ENCODE measurements at regions not wholly inside any gene's neighbourhood (a gene's known extent, or its start where the extent isn't known, plus 50 kb on each side); places are given as distances from the start of the nearest gene placed in this dataset.
"Not testable (repeated sequence)": the region's sequence is repeated elsewhere in the genome, so short reads cannot be mapped to it uniquely, and the experiment has no call there.

- intact Hi-C loops (cut with DNase I), result no loop called here
- DNase-seq (ENCODE audit: low spot score), result no peak
These were observed 127.1 kb upstream of the XIST start for GRCh38 chrX:73979551-73980131.

DNA sequence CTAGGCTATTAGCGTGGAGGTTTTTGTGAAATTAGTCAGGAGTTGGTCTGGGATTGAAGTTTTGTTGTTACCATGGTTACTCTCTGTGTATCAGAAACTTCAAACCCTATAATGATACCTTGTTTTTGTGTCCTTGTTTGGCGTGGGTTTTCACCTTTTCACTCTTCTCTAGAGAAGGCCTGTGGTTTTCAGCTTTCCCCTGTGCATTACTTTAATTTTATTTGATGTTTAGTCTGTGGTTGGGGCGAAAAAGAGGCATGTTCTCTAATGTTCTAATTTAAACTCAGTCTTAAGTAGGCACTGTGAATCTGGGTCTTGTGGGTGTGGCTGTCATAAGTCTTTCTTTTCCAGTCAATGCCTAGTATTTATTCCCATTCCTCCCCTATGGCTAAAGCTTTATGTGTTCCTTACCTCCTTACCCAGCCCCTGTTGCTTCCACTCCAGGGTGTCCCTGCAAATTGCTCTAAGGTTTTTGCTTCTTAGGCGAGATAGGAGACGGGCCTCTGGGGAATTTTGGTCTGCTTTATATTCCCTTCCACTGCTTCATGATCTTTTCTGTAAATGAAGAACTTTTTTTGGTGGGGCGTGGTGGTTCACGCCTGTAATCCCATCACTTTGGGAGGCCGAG is 125.1 kb upstream of the XIST start:
- no peak for DNase-seq (ENCODE audit: low spot score)
- intact Hi-C loops (cut with DNase I), result no loop called here

- intact Hi-C loops (cut with DNase I); DNase-seq (ENCODE audit: low spot score): not testable (repeated sequence)
These were observed 114.9 kb upstream of the XIST start for GRCh38 chrX:73967461-73967860.

- no peak for DNase-seq (ENCODE audit: low spot score)
- intact Hi-C loops (cut with DNase I), result no loop called here
These were observed 113.3 kb upstream of the XIST start for GRCh38 chrX:73965833-73966232.

DNA sequence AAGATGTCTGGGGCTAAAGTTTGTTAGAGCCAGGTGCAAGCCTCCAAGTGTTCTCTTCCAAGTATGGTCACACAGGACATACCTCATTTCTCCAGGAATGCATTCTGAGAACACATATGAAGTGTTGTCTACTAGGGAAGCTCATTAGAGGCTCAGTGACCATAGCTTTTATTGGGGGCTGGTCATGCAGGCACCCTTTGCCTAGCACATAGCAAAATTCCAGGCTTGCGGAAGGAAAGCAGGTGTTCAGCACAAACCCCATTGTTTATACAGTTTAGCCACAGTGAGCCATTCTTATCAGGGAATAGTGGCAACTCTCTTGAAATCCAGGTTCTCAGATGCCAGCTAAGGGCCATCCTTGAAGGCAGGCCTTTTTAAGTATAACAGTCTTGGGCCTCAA is 112.1 kb upstream of the XIST start:
- DNase-seq (ENCODE audit: low spot score), result no peak
- intact Hi-C loops (cut with DNase I), result no loop called here

- DNase-seq (ENCODE audit: low spot score), result no peak
- intact Hi-C loops (cut with DNase I), result no loop called here
These were observed 111.2 kb upstream of the XIST start for GRCh38 chrX:73963682-73964081.

DNA sequence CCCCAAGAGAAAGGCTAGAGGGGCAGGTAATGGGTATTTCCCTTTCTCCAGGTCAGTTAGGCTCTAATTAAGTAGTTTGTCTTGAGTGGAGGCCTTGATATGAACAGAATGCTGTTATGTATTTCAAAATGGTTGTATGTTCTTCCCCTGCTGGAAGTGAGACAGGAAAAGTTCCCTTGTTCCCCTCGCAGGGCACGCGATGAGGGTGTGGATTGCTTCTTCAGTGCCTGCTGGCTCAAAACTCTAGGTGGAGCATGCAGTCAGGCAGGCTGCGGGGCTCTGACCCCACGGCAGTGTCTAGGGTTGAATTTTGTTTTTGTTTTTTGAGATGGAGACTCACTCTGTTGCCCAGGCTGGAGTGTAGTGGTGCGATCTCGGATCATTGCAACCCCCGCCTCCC is 110.4 kb upstream of the XIST start:
- intact Hi-C loops (cut with DNase I), result no loop called here
- DNase-seq (ENCODE audit: low spot score), result no peak

- intact Hi-C loops (cut with DNase I), result not testable (repeated sequence)
These were observed 109.4 kb upstream of the XIST start for GRCh38 chrX:73961867-73962266.

DNA sequence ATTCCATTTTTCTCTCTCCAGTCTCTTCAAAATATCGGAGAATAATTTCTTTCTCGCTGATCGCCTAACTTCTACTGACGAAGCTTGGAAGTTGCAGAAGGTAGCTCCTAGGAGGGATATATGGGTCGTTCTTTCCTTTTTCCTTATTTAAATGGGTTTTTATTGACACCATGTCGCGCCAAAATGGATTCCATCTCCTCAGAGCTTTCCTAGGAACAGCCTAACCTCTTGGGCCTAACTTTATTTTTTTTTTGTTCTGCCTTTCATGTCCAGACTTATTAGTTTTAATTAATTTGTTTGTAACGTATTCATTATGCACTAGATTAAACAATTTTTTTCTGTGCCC is 92.0 kb upstream of the XIST start:
- intact Hi-C loops (cut with DNase I), result no loop called here
- no peak for DNase-seq (ENCODE audit: low spot score)

More at GRCh38 chrX:73961867-73962266, 109.4 kb upstream of the XIST start:
- not testable (repeated sequence) for DNase-seq (ENCODE audit: low spot score)

DNA sequence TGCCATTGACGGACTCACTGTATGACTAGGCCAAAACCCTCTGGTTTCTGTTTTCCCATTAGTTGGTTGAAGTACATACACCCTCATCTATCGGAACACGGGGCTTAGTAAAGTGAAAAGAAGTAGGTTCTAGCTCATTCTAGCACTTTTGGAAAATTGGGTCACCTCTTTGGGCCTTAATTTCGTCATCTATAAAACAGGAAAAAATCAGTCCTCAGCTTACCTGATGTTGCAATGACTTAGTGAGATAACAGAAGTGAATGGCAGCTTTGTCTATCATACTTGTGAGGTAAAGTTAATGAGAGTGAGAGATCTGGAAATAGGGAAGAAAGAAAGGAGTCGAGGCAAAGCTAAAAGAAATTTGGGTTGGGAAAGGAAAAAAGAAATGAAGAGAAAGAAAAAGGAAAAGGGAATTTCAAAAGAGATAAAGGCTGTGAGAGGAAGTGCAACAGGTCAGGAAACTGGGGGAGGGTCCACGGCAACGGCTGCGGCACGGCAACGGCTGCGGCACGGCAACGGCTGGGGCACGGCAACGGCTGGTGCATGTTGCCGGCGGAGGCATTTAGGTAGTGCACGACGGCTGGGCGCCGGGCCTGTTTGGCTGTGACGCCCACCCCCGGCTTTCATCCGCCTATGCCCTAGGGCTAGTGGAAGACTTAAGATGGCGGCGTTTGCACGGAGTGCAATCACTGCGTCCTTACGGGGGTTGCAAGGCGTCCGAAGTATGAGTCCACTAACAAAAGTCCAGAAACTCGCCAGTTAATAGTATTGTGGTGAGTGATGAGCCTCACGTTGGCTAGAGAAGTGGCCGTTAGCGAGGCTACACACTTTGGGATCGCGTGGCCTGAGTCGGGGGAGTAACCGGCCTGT is 91.4 kb upstream of the XIST start:
- peak; percentile 97 for DNase-seq (ENCODE audit: low spot score)
- intact Hi-C loops (cut with DNase I), result no loop called here

- intact Hi-C loops (cut with DNase I), result no loop called here
- no peak for DNase-seq (ENCODE audit: low spot score)
These were observed 88.5 kb upstream of the XIST start for GRCh38 chrX:73940893-73941470.

DNA sequence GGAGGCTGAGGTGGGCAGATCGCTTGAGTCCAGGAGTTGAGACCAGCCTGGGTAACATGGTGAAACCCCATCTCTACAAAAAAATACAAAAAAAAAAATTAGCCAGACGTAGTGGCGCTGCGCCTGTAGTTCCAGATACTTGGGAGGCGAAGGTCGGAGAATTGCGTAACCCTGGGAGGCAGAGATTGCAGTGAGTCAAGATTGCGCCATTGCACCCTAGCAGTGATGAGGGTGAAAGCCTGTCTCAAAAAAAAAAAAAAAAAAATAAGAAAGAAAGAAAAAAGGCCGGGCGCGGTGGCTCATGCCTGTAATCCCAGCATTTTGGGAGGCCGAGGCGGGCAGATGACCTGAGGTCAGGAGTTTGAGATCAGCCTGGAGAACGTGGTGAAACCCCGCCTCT is 85.3 kb upstream of the XIST start:
- DNase-seq (ENCODE audit: low spot score), result not testable (repeated sequence)

GRCh38 chrX:73932522-73932921 is 80.0 kb upstream of the XIST start:
- DNase-seq (ENCODE audit: low spot score), result no peak
- intact Hi-C loops (cut with DNase I), result no loop called here

More for the DNA sequence above, 85.3 kb upstream of the XIST start:
- intact Hi-C loops (cut with DNase I), result not testable (repeated sequence)

DNA sequence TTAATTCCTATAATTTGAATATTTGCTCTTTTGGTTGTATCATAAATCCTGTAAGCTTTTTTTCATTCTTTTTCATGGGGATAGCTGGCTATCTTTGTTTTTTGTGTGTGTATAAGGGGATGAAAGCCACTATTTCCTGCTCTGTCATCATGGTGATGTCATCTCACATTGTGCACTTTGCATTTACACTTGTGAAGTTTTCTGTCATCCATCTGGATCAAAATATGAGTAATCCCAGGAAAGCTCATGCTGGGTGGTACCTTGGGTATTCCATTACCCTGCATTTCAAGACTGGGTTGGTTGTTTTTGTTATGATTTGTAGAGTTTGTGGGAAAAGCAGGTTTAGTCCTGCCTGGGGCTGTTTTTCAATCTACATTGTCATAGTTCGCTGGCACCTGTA is 77.8 kb upstream of the XIST start:
- no peak for DNase-seq (ENCODE audit: low spot score)
- intact Hi-C loops (cut with DNase I), result no loop called here

- intact Hi-C loops (cut with DNase I), result no loop called here
- DNase-seq (ENCODE audit: low spot score), result no peak
These were observed 70.4 kb upstream of the XIST start for GRCh38 chrX:73922856-73923455.

DNA sequence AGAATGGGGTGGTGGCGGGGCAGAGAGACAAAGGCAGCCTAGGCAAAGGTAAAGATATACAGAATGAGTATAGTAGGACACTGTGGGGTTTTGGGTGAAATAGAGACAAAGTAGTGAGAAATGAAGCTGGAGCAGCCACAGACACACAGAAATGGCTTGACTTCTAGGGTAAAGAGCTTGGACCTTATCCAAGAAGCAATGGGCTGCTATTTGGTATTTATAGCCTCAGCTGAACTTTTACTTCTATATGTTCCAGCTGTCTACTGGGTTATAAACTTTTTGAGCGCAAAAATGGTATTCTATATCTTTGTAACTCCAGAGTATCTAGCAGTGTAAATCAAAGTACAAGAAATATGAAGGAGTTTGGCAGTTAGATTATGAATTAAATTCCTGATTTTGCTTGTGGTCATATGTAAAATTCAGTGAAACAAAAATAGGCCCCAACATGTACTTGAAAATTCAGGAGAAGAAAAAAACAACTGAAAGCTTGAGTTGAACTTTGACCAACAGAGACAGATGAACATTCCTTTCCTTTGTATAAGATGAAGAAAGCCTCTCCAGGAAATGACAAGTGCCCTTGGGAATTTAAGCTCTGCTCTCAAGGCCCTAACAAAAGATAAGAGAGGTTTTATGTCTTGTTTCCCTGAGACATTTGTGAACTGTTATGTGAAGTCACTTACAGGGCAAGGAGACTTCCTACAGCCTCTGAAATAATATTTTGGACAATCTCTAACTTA is 64.6 kb upstream of the XIST start:
- DNase-seq (ENCODE audit: low spot score), result no peak
- intact Hi-C loops (cut with DNase I), result no loop called here

GRCh38 chrX:73916489-73916888 is 64.0 kb upstream of the XIST start:
- DNase-seq (ENCODE audit: low spot score), result no peak
- intact Hi-C loops (cut with DNase I), result no loop called here

GRCh38 chrX:73914792-73915191 is 62.3 kb upstream of the XIST start:
- intact Hi-C loops (cut with DNase I); DNase-seq (ENCODE audit: low spot score): not testable (repeated sequence)

DNA sequence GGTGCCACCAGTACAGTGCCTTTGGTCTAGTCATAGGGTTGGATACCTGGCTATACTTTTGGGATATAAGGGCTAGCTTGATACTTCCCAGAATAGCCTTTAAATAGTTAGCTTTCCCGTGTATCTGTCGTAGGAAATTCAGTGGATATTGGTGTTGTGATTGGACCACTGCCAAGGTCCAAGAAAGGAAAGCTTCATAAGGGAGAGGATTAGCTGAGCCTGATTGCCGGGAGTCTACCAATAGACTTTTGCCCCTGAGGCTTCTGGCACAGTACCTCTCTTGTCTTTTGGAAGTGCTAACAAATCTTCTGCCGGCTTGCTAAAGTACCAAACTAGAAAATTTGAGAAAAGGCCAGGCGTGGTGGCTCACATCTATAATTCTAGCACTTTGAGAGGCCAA is 61.1 kb upstream of the XIST start:
- intact Hi-C loops (cut with DNase I), result no loop called here
- DNase-seq (ENCODE audit: low spot score), result no peak

All from posterior vena cava (tissue), 2 donors.